IPS DF 19.7 (cell line): ENCODE measurements at regions not wholly inside any gene's neighbourhood (a gene's known extent, or its start where the extent isn't known, plus 50 kb on each side); places are given as distances from the start of the nearest gene placed in this dataset.
A peak's percentile ranks its signal among the peaks of the same experiment; 100 is the strongest.
"Not testable (repeated sequence)": the region's sequence is repeated elsewhere in the genome, so short reads cannot be mapped to it uniquely, and the experiment has no call there.

ENCODE experiments used
- DNase-seq: peaks from one replicate; pipeline ENCODE4 v3.0.0-alpha.2; 2013; ENCODE audit warnings: low read depth, low spot score

DNA sequence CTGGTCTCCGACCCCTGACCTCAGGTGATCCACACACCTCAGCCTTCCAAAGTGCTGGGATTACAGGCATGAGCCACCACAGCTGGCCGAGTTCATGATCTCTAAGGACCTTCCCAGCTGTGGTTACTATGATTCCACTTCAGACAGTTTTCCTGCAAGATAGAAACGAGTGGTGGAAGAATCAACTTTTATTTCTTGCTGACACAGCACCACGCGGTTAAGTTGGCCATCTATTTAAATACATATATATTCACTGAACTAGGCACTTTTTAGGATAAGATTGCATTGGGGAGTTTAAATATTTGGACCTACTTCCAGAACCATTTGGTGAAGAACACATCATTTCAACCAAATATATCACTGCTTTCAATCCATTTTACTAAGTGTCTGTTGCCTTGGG lies 213.4 kb downstream of the TBX5 start:
- DNase-seq, result no peak

DNA sequence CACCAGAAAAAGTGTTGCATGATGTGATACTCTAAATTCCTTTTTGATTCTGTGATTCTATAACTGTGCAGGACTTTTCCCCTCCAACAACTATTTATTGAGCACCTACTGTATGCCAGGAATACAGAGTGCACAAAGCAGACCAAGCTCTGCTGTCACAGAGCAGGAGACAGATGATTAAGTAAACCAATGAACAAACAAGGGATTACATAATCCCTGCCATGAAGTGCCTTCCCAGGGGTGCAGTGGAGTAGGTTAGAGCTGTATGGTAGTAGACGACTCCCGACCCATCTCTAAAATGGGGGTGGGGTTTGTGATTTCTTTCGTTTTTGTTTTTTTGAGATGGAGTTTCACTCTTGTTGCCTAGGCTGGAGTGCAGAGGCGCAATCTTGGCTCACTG lies 213.9 kb downstream of the TBX5 start:
- DNase-seq, result no peak

DNA sequence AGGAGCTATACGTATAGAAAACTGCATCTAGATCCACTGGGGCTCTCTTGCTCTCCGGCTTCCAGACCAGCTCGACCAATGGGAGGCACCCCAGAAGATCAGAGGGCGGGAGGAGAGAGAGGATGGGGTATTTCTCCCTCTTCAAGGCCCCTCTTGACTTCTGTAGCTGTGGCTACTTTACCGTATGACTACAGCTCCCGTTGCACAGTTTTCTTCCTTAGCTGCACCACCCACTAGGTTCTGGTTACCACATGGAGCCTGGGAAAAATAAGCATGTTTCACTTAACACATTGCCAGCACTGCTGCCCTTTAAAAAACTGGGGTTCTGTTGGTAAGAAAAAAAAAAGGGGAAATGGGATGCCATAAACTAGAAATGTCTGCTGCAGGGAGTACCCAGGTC lies 214.4 kb downstream of the TBX5 start:
- no peak for DNase-seq

DNA sequence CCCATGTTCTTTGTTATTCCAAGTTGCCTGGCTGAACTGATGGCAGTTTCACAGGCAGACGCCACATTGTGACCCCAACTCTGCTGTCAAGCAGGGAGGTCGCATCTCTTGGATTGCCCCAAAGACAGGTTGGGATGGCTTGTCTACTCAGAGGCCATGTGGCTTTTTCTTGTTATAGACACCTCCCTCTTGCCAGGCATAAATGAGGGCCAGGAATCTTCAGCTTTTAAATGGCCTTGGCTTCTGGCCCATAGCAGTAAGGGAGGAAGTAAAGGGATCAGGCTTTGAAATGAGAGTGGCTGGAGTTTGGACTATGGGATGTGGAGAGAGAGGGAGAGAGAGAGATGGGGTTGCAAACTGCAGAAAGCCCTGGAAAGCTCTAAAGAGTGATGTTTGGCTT lies 215.0 kb downstream of the TBX5 start:
- no peak for DNase-seq

DNA sequence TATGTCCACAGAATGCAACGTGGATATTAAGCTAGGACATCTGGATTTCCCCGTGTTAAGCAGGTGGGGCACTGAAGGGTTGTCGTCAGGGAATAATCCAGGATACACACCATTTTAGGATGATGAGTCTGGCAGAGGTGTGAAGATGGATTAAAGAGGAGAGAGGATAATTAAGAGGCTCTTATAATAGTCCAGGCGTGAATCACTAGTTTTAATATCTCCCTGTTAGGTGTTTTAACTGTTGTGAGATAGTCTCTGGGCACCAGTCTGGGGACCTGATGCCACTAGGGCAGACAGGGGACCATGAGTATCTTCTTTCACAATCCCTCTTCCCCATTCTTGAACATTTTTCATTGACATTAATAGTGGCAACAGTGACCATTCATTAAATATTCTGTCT lies 216.7 kb downstream of the TBX5 start:
- DNase-seq, result no peak

DNA sequence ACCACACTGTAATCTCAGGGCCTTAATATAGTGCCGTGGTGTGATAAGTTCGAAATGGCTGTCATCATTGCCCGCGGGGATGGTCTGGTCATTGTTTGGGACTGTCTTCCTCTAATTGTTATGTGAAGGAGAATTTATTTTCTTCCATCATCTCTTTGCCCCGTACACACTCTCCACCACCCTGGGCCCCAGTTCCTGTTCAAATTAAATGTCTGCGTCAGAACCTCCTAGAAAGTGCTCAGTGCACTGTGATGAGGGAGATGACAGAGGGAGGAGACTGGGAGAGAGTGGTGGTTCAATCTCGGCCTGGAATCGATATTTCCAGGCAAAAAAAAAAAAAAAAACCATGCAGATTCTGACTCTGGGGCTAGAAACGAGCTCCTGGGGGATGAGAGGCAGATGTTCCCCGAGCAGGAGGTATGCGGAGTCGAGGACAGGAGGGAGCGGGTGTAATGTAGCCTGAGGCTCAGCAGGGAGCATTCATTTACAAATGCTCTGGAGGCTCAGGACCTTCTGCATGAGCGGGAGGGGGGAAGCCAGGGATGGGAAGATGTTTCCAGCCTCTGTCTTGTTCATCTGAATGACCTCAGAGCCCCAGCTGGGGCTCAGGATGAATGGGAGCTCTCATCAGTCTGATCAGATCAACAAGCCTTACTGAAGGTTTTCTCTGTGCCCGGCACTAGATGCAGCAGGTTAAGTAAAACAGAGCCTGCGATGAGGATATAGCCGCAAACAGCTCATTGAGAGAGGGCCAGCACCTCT lies 219.5 kb downstream of the TBX5 start:
- DNase-seq, result peak; percentile 78

DNA sequence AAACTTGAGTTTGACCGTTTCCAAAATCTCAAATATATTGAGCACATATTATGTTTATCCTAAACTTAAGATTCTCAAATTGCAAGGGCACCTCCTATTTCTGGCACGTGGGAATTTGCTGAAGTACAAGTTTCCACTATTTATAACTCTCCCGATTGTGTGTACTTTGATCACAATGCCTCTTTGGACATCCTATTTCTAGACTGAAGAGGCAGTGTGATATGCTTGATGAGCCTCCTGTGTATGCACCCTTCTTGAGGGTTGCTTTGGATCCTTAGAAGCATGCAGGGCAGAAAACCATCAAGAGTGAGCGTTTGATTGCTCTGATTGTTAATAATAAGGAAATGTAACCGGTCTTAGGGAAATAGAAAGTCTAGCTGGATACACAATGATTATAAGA lies 218.9 kb upstream of the RBM19 start:
- no peak for DNase-seq

GRCh38 chr12:114174326-114174725 lies 208.2 kb upstream of the RBM19 start:
- DNase-seq, result no peak

DNA sequence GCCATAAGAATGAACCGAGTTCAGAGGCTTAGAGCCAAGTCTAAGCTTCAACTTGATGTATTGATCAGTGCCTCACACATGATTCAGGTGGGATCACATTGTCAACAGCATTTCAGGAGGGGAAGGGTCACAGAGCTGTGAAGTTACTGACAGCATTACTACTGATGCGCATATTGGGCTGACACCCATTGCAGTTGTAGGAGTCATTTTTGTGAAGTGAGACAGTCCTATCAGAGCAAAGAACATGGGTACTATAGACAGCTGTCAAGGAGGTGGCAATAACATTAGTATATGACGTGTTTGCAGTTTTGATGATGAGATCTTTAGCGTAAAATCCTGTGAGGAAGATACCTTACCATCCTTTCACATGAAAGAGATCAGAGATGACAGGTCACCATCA lies 206.0 kb upstream of the RBM19 start:
- no peak for DNase-seq

DNA sequence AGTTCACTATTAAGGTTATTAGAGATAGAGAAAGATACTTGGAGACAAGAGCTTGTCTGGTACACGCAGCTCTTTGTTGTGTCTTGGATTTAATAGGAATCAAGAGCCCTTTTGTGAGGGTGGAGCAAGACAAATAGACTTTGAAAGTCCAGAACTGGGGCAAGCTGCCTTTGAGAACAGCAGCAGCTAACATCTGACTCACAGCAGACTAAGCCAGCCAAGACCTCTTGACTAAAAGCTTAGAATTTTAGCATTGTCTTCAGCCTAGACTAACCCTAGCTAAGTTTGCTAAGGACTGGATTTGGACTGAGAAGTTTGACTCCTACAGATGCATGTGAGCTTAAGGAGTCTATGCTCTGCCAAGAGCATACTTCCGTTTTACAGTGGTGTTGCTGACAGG lies 201.9 kb upstream of the RBM19 start:
- DNase-seq, result no peak

- no peak for DNase-seq
These were observed 201.3 kb upstream of the RBM19 start for GRCh38 chr12:114167431-114167830.

GRCh38 chr12:114166362-114166761 lies 200.2 kb upstream of the RBM19 start:
- DNase-seq, result peak; percentile 33

GRCh38 chr12:114165921-114166320 lies 199.8 kb upstream of the RBM19 start:
- DNase-seq, result no peak

GRCh38 chr12:114164351-114164750 lies 198.2 kb upstream of the RBM19 start:
- no peak for DNase-seq

- DNase-seq, result no peak
These were observed 197.6 kb upstream of the RBM19 start for GRCh38 chr12:114163771-114164170.

DNA sequence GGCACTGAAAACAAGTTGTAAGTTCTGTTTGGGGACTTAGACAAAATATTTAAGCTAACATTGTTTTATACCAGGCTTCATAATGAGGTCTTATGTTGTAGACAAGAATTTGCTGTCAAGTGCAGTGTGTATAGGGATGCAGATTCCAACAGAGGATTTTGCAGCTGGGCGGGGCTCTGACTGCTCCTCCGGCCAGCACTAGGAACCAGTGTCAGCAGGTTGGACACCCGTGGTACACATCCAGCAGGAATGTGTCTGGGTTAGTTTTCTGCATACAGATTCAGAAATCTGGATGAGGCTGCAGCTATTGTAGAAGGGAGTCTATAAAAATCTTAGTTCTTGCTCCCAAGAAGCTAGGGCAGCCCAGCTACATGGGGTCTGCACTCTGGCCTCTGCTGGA lies 194.3 kb upstream of the RBM19 start:
- no peak for DNase-seq

DNA sequence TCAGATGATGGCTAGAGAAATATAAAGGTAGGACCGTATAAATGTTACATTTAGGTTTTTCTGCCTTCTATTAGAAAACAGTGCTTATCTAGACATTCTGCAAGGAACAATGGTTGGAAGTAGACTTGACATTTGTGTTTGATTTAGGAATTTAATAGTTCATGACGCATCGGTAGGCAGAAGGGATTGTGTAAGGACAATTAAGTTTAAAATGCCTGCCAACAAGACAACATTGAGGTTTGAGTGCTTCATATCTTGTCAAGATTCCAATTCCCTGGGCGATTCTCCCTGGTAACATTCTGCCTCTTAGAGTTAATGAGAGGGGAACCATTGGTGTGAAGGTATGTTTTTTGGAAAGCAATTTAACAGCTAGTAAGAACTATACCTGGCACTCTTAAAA lies 186.8 kb upstream of the RBM19 start:
- DNase-seq, result no peak

GRCh38 chr12:114152066-114152465 lies 185.9 kb upstream of the RBM19 start:
- DNase-seq, result no peak

GRCh38 chr12:114150584-114150983 lies 184.5 kb upstream of the RBM19 start:
- not testable (repeated sequence) for DNase-seq

DNA sequence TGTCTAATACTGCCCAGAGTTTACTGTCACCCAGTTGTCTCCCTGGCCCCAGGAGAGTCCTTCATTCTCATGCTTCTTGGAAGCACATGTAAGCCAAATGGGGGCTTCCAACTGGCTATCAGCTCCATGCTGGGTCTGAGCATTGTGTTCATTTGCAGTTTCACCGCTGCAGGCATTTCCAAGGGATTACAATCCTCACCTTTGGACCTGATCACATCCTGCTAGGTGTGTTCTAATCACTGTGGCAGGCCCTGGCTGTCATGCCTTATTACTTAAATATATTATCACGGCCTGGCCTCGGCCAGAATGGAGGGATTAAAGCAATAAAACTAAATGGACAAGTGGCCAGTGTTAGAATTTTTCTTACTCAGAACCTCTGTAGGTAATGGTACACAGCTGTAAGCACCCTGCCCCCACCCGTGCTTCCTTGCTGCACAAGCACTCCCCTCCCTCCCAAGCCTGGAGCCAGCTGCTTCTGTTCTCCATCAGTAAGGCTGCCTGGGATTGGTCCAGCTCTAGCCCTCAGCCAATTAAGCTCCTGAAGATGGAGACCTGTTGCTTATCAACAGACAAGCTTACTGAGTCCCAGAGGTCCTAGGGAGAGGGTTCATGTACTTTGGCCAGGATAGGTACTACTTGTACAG lies 175.9 kb upstream of the RBM19 start:
- no peak for DNase-seq

DNA sequence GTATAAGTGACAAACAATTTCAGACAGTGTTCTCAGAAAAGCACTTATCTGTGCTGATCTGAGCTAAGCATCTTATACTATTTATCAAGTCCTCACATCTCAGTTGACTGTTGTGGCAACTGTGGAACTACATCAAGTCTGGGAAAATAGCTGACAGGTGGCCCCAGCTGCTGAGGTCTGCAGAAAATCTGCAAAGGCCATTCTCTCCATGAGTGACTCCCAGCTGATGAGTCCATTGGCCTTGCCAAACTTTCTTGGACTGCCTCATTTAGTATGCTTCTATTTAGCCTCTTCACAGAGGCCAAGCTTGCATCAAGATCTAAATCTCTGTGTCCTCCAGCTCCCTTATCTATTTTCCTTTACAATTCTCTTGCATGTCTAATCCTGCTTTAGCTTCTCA lies 174.5 kb upstream of the RBM19 start:
- no peak for DNase-seq

DNA sequence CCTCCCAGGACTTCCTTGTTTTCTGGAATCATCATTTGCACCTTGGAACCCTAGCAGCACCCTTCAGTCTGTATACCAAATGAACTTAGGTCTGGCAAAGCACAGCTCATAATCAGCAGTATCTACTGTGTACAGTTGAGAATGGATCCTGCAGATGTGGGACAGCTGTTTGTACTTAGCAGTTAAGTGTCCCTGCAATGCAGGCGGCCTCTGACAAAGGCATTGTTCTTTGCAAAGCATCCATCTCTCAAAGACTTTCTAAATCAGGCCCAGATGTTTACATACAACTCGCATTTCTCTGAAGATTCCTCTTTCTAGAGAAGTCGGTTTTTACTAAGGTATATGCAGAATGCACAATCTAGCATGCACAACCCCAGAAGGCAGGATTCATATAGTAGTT lies 170.5 kb upstream of the RBM19 start:
- DNase-seq, result no peak

DNA sequence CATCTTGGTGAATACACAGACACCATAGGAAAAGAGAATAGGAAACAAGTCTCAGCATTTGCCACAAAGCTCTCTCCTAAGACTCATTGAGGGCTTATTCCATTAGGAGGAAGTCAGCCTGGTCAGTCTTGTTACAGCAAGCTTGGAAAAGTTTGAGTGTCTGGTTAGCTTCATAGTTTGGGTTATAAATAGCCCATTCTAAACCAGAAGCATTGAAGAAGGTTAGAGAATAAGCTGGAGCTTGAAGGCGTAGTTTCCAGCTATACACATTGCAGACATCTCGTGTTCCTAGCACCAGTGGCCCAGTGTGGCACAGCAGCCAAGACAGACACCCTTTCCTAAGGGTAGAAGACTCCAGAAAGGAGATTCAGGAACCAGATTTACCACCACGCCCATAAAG lies 168.8 kb upstream of the RBM19 start:
- DNase-seq, result no peak

DNA sequence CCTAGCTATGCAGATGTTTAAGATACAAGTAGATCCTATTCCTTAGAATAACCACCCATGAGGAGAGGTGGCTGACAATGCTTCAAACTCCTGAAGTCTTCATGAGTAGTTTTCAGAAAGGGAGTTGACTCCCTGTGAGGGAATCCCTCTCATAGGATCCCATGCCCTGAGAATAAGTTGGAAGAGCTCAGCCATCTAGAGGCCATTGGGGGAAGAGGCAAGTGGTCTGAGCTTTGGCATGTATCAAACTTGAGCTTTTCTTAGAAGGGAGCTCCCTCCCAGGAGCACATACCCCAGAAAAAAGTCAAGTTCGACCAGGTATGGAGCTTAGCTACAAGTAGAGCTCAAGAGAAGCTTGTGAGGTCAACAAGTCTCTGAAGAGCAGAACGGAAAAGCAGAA lies 165.7 kb upstream of the RBM19 start:
- DNase-seq, result no peak
